ENCODE measurements at regions not wholly inside any gene's neighbourhood (a gene's known extent, or its start where the extent isn't known, plus 50 kb on each side); places are given as distances from the start of the nearest gene placed in this dataset.

DNA sequence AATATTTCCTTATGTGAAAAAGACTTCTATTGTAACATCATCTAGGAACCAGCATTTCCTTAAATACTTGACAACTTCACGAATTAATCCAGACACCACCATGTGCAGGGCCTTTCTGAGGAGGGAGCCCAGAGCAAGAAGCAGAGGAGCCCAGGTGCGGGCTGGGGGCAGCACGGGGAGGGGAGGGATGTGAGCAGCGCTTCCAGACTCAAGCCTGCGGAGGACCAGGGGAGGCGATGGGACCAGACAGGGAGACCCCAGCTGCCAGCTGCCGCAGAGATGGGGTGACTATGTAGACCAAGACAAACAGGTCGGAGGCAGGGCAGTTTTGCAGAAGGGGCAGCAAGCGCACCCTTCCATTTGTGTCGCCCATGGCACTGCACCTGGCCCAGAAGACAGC lies 596.1 kb downstream of the IRX1 start:
- no peak for DNase-seq (ENCODE audit: low spot score)

GRCh38 chr5:4192111-4192510 lies 596.5 kb downstream of the IRX1 start:
- DNase-seq (ENCODE audit: low spot score): no peak

DNA sequence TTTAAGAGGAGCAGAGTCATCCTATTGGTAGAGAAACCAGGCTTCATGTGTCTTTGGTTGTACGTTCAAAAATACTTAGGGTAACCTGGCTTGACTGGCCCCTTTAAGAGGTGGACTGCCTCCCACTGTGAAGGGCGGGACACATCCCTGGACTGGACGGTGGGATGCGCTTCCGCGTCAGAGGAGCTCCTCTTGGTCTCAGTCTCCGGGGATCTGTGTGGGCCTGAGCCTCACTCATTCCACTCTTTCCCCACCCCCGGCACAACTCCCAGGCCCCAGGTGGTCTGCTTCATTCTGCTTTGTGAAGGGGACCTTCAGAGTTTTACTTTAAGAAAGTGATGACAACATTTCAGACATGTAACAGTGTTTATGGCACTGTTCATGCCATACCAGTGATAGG lies 601.1 kb downstream of the IRX1 start:
- DNase-seq (ENCODE audit: low spot score): no peak

- no peak for DNase-seq (ENCODE audit: low spot score)
These were observed 601.5 kb downstream of the IRX1 start for GRCh38 chr5:4197151-4197550.

DNA sequence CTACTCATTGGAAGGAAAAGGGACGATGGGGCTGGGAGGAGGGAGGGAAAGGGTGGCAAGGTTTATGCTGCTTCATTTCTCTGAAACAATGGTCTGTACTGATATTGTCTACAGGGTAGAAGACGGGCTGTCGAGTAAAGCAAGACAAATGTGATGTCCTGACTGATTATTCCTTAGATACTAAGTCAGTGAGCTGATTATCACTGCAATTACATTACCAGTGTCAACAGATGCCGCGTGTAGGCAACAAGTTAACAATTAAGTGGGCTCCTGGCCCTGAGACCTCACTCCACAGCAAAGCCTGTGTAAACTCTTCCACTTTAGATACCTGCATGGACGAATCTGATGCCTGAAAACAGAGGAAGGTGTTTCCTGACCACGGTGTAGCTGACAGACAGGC lies 602.8 kb downstream of the IRX1 start:
- DNase-seq (ENCODE audit: low spot score): no peak

DNA sequence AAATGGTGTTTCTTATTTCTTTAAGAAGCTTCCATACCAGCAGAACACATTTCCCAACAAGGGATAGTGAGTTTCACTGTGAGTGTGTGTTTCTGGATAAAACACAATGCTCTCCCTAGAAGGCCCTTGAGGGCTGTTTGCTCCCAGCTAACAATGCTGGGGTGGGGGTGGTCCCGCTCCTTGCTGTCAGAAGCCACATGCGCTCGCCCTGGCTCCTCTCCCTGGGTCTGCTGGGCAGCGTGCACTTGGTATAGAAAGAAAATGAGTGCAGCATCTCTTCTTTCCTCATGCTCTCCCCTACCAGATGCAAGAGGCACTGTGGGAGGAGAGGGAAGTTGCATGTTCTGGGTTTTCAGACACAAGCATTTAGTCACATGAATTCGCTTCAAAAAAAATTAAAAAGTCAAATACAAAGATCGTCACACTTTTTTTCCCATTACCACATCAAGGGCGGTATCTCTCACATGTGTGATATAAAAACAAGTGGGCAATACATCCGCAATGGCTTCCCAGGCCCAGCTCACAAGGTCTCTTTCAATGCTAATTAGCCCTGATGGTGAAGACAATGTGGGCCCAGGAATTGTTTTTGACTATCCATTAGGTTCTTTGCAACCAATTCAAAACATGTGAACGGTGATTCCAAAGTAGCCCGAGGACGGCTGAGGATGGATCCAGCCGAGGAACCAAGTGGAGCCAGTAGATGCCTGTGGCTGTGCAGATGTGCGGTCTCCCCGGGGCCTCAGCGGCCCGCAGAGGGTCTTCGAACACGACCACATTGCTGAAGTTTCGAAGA lies 603.6 kb downstream of the IRX1 start:
- no peak for DNase-seq (ENCODE audit: low spot score)

GRCh38 chr5:4203146-4203545 lies 607.5 kb downstream of the IRX1 start:
- no peak for DNase-seq (ENCODE audit: low spot score)

DNA sequence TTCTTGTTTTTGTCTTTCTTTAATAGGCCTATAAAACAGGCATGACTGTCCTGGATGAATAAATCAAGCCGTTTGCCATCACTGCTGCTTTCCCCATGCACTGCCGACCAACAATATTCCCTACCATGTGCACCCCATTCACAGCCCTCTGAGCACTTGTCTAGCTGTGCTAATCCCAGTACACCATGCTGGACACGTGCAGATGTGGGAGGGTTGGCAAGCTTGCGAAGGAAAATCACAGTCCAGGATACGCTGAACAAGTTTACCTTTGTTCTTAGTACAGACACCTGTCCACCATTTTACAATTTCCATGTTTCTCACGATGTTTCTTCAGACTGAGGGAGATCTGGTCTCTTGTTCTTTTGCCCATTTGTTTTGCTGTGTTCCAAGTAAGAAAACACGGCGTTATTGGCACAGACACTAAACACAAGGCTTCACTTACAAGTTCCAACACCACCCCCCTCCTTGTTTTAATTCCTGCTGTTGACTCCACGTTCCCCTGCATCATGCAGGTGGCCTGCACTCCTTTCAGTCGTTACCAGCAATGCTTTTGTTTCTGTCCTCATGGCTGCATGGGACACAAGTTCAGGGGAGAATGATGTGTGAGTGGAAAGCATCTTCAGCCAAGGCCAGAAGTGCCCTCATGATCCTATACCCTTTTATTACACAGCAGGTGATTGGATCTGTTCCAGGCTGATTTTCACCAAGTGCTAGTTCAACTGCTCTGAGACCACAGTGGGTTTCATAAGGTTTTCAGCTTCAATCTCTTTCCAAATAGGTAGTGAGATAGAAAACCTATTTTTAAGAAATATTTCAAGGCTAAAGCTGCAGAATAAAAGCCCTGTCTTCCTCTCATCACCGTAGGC lies 608.9 kb downstream of the IRX1 start:
- DNase-seq (ENCODE audit: low spot score): no peak

- no peak for DNase-seq (ENCODE audit: low spot score)
These were observed 609.8 kb downstream of the IRX1 start for GRCh38 chr5:4205398-4205797.

DNA sequence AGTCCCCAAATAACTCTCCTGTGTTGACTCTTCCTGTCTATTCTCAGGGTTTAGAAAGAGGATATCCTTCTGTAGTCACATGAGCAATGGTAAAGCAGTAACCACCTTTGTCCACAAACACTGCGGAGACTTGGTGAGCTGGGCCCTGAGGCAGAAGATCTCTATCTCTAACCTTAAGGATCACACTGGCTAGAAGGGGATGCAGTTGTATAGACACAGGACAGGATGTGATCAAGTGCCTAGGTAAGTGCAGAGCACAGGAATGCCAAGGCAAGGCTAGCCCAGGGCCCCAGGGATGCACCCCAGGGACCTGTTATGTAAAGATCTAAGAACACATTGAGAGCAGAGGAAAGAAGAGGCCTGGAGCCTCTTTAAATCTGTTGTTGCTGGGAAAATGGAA lies 610.5 kb downstream of the IRX1 start:
- no peak for DNase-seq (ENCODE audit: low spot score)

DNA sequence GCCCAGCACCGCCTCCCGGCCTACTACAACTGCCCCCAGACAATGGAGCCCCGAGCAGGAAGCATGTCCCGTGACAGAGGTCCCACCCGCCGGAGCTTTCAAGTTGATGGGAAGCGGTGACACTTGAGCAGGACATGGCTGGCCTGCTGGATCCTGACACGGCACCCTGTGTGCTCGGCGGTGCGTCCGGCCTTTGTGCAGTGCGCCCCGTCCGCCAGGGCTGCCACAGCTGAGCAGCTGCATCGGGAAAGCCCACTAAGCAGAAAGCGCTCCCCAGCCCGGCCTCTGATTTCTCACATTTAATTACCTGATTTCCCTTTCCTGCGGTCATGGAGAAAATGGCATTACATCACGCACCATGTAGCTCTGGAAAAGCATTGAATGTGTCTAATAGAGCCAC lies 611.9 kb downstream of the IRX1 start:
- DNase-seq (ENCODE audit: low spot score): no peak

DNA sequence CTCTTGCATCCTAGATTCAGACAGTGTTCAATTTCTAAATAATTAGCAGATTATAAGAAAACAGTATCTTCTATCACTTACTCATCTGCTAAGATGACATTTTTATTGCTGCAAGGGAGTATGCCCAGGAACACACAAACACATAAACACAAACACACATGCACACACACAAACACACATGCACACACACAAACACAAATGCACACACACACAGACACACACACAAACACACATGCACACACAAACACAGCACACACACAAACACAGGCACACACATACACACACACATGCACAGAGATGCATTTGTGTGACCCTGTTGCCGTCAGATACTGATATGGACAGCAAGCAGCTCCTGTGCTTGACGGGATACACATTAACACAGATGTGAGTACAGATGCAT lies 612.9 kb downstream of the IRX1 start:
- no peak for DNase-seq (ENCODE audit: low spot score)

GRCh38 chr5:4208996-4209395 lies 613.4 kb downstream of the IRX1 start:
- DNase-seq (ENCODE audit: low spot score): no peak

GRCh38 chr5:4212071-4212739 lies 616.6 kb downstream of the IRX1 start:
- no peak for DNase-seq (ENCODE audit: low spot score)

DNA sequence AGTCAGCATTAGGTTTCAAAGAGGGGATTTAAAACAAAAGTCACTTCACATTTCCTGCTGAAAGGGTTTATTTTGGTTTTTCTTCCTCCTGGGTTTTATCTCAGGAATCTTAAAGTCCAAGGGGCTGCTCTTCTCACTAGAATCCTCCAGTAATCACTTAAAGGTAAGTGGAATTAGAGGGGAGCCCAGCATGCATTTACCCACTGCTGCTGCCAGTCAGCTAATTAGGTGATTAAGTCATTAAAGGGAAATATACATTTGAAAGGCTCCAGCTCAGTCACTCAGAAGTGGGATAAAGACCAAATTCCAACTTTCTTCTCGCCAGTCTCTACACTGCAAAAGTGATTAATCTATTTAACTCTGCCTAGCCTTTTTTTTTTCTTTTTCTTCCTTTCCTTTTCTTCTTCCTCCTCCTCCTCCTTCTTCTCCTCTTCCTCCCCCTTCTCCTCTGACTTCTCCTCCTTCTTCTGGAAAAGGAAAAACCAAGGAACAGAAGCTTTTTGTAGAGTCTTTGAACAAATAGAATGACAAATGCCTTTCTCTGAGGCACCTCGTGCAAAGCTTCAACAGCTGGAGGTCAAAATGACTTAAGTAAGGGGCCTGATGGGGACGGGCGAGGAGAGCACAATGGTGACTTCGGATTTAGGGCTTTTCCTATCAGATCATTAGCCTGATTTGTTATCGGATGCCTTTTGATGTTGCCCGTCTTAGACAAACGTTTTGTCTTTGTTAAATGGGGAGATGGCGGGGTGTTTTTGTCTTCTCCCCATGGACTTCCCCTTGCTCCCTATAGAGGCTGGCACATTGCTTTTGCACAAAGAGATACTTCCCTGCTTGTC lies 617.6 kb downstream of the IRX1 start:
- no peak for DNase-seq (ENCODE audit: low spot score)

GRCh38 chr5:4215143-4215542 lies 619.5 kb downstream of the IRX1 start:
- no peak for DNase-seq (ENCODE audit: low spot score)

DNA sequence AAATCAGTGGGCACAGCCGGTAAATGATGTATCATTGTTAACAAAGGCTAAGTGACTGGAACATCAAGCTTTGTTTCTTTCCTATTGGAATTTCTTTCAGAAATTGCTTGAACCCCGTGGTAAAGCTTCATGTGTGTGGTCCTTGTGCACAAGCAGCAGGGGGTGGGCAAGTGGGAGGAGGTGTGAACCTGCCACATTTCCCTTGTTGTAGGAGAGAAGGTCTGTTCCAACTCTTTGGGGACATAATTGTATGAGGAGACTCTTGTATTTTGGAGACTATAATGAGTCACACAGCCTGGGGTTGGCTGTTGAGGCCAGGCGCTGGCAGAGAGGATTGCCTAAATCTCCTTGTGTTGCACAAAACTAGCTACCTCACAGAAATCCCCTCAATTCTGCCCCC lies 620.5 kb downstream of the IRX1 start:
- no peak for DNase-seq (ENCODE audit: low spot score)

DNA sequence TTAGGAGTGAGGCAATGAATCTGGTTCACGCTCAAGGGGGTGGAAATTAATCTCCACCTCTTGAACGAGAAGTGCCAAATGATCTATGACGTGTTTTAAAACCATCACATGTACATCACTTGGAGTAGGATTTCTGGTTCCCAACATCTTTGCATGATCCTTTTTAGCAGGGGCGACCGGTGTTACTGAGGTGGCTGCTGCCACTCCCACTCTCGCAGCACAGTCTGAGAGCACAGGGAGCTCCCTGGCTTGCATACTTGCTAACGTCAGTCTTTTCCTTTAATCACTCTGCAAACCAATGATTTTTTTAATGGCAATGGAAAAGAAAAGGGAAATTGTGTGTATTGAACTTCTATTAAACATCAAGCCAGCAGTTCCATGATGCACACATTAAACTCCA lies 624.4 kb downstream of the IRX1 start:
- DNase-seq (ENCODE audit: low spot score): no peak

GRCh38 chr5:4221048-4221447 lies 625.4 kb downstream of the IRX1 start:
- DNase-seq (ENCODE audit: low spot score): no peak

DNA sequence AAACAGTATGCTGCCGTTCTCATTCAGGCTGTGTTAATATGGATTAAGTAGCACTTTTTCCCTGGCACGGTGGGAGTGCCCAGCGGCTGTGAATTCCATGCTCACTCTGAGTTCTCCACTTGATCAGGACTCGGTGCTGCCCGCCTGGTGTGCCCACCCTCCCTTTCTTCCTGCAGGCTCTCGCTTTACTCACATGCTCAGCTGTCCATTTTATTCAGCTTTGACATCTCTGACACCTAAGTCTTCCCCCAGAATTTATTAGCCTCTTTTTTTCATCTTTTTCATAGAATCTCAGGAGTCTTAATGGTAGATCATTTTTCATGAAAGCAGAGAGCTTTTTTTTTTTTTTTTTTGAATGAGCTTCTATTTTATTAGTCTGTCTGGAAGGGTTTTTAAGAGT lies 626.5 kb downstream of the IRX1 start:
- no peak for DNase-seq (ENCODE audit: low spot score)

- no peak for DNase-seq (ENCODE audit: low spot score)
These were observed 627.2 kb downstream of the IRX1 start for GRCh38 chr5:4222821-4223220.

DNA sequence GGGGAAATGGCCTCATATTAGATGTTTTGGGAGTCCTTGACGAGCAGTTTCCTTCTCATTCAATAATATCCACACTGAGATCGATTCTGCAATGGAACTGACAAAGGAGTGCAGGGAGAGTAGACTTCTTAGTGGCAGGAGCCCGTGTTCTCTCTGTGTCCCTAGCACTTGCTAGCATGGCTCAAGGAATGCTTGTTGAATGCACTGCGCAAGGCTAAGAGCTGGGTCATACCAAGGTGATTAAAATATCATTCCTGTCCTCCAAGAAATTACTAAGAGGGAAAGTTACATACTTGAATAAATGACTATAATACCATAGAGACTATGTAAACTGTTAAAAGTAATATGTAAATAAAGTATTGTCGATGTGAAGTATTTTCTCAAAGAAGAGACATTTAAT lies 630.1 kb downstream of the IRX1 start:
- no peak for DNase-seq (ENCODE audit: low spot score)

Measured in A172 (cell line).